Fibroblast of mammary gland (primary cell): ENCODE measurements at regions not wholly inside any gene's neighbourhood (a gene's known extent, or its start where the extent isn't known, plus 50 kb on each side); places are given as distances from the start of the nearest gene placed in this dataset.
A peak's percentile ranks its signal among the peaks of the same experiment; 100 is the strongest.

ENCODE experiments used
- DNase-seq: peaks from one replicate; pipeline ENCODE4 v3.0.0-alpha.2; 2010; ENCODE audit warnings: low read depth
- H3K4me3 ChIP-seq: 2 replicates; pipeline ENCODE4 v1.5.1; 2011; ENCODE audit warnings: low read depth, mild to moderate bottlenecking, low read length, moderate library complexity; ENCODE audit not compliant: control insufficient read depth
- CTCF ChIP-seq: conservative IDR thresholded peaks from 2 replicates; pipeline ENCODE4 v1.5.1; 2011; ENCODE audit warnings: low read depth, low read length, inconsistent platforms; ENCODE audit not compliant: control insufficient read depth, insufficient read depth

- peak; percentile 50 for TF ChIP-seq CTCF
- DNase-seq: peak; percentile 36
- no peak overlapping the region for H3K4me3 ChIP-seq
Observed at GRCh38 chr3:27943106-27943505, 221.0 kb upstream of the EOMES start.

GRCh38 chr3:27945229-27945628 lies 223.1 kb upstream of the EOMES start:
- no peak for DNase-seq
- TF ChIP-seq CTCF: no peak
- H3K4me3 ChIP-seq: no peak overlapping the region

- H3K4me3 ChIP-seq: no peak overlapping the region
- DNase-seq: peak; percentile 88
- no peak for TF ChIP-seq CTCF
Observed at GRCh38 chr3:27960133-27960532, 238.0 kb upstream of the EOMES start.

GRCh38 chr3:27963519-27963918 lies 241.4 kb upstream of the EOMES start:
- DNase-seq: no peak
- H3K4me3 ChIP-seq: no peak overlapping the region
- no peak for TF ChIP-seq CTCF

DNA sequence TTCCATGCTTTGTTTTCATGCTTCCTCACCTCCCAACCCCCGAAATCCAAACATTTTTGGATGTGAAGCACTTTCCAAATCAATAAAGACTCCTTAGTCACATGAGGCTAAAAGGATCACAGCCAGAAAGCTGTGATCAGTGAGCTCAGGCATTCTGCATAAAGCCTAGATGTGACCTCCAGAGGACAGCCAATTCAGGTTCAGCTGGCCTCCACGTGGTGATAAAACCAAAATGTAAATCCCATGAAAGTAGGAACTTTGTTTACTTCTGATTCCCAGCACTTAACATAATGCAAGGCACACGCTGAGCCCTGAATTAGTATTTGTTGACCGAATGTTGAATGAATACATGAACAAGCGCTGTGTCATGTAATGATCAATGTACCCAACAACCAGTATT lies 249.5 kb upstream of the EOMES start:
- no peak for DNase-seq
- H3K4me3 ChIP-seq: no peak overlapping the region
- no peak for TF ChIP-seq CTCF

DNA sequence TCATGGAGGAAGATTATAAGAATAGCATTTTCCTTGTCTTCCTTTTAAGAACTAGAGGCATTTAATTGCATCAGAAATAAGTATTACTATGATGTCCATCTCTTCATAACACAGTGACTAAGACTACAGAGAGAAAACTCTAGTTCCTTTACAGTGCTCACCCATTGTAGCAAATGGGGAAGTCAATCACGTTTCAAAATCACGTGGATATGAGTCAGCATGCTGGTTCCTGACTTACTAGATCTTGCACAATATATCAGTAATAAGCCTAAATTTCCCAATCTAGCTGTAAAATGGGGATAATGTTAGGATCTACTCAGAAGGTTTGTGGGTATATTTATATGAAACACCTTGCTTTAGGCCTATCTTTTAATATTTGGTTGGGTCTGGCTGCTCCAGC lies 254.8 kb upstream of the EOMES start:
- no peak for TF ChIP-seq CTCF
- H3K4me3 ChIP-seq: no peak overlapping the region
- DNase-seq: peak; percentile 91

DNA sequence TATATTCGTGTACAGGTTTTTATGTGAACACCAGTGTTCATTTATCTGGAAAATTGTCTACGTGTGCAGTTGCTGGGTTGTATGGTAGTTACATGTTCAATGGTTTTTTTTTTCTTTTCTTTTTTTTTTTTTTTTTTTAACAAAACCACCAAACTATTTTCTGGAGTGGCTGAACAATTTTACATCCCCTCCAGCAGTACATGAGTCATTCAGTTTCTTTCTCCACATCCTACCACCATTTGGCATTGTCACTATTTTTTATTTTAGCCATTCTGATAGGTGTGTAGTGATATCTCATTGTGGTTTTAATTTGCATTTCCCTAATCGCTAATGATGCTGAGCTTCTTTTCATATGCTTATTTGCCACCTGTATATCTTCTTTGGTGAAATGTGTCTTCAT lies 256.3 kb upstream of the EOMES start:
- DNase-seq: peak; percentile 40
- no peak overlapping the region for H3K4me3 ChIP-seq
- TF ChIP-seq CTCF: no peak
